Thymus (tissue), 11 donors: ENCODE measurements at regions not wholly inside any gene's neighbourhood (a gene's known extent, or its start where the extent isn't known, plus 50 kb on each side); places are given as distances from the start of the nearest gene placed in this dataset.

Experiments used
- DNase-seq, 9 donors: peaks; one replicate each; pipeline ENCODE4 v3.0.0-alpha.2; 2013; ENCODE audit warnings: low spot score in 9 of 9, low read depth in 6 of 9, missing footprints in 1 of 9
- H3K27ac ChIP-seq, 2 donors: one replicate each; pipeline ENCODE4 v1.5.1; 2013; ENCODE audit warnings: control low read depth in 1 of 2, low read depth in 1 of 2, low read length in 1 of 2, mild to moderate bottlenecking in 1 of 2, moderate library complexity in 1 of 2
- H3K27me3 ChIP-seq, 2 donors: one replicate each; pipeline ENCODE4 v1.5.1; 2013; ENCODE audit warnings: low read length in 1 of 2; ENCODE audit not compliant: control insufficient read depth in 2 of 2, insufficient read depth in 1 of 2
- H3K36me3 ChIP-seq, 2 donors: one replicate each; pipeline ENCODE4 v1.5.1; 2013; ENCODE audit warnings: low read length in 1 of 2, mild to moderate bottlenecking in 1 of 2, moderate library complexity in 1 of 2; ENCODE audit not compliant: control insufficient read depth in 2 of 2, insufficient read depth in 2 of 2
- H3K4me1 ChIP-seq, 2 donors: one replicate each; pipeline ENCODE4 v1.5.1; 2013; ENCODE audit warnings: low read length in 2 of 2; ENCODE audit not compliant: control insufficient read depth in 2 of 2, insufficient read depth in 2 of 2
- H3K4me3 ChIP-seq, 2 donors: one replicate each; pipeline ENCODE4 v1.5.1; 2013; ENCODE audit warnings: low read length in 2 of 2, control low read depth in 1 of 2, mild to moderate bottlenecking in 1 of 2
- H3K9me3 ChIP-seq, 2 donors: one replicate each; pipeline ENCODE4 v1.5.1; 2013; ENCODE audit warnings: low read length in 1 of 2, mild to moderate bottlenecking in 1 of 2; ENCODE audit not compliant: control insufficient read depth in 2 of 2, insufficient read depth in 1 of 2
- WGBS: extraction: QIAGEN DNeasy Blood & Tissue Kit; methylation state at CpG from one replicate; pipeline ENCODE4 v1.1.7; 2013; 5-methylcytosine and 5-hydroxymethylcytosine counted together
- donor health status: healthy.

- DNase-seq: no peak
- Histone ChIP-seq H3K9me3 (no peaks in the 10 kb centered on the region), H3K27ac (no peak overlapping the region), H3K27me3 (no peaks in the 10 kb centered on the region), H3K36me3 (no peaks in the 10 kb centered on the region), H3K4me1 (no peaks in the 10 kb centered on the region), H3K4me3 (no peak overlapping the region)
- 93% methylated on average over 6 of the region's 6 CpGs for WGBS
Measured at GRCh38 chr5:166865206-166865605, 1426.2 kb upstream of the WWC1 start.

GRCh38 chr5:166880456-166880855, 1411.0 kb upstream of the WWC1 start:
- no peaks in the 10 kb centered on the region for H3K4me1 ChIP-seq
- DNase-seq: no peak
- WGBS: 83% methylated on average over 9 of the region's 9 CpGs

GRCh38 chr5:166881802-166882201, 1409.6 kb upstream of the WWC1 start:
- no peak for DNase-seq

More at GRCh38 chr5:166880456-166880855, 1411.0 kb upstream of the WWC1 start:
- H3K36me3 ChIP-seq: no peaks in the 10 kb centered on the region
- no peaks in the 10 kb centered on the region for H3K27me3 ChIP-seq
- no peaks in the 10 kb centered on the region for H3K9me3 ChIP-seq
- no peak overlapping the region for H3K27ac ChIP-seq
- H3K4me3 ChIP-seq: no peak overlapping the region

GRCh38 chr5:166883016-166883415, 1408.4 kb upstream of the WWC1 start:
- Histone ChIP-seq H3K27me3 (no peaks in the 10 kb centered on the region), H3K9me3 (no peaks in the 10 kb centered on the region), H3K27ac (no peak overlapping the region), H3K4me1 (no peaks in the 10 kb centered on the region), H3K36me3 (no peaks in the 10 kb centered on the region), H3K4me3 (no peak overlapping the region)
- no peak for DNase-seq
- WGBS: 82% methylated on average over 4 of the region's 4 CpGs

More at GRCh38 chr5:166881802-166882201, 1409.6 kb upstream of the WWC1 start:
- 59% methylated on average over 8 of the region's 8 CpGs for WGBS
- no peak overlapping the region for H3K4me3 ChIP-seq
- H3K4me1 ChIP-seq: no peaks in the 10 kb centered on the region
- H3K27ac ChIP-seq: no peak overlapping the region
- H3K9me3 ChIP-seq: no peaks in the 10 kb centered on the region
- no peaks in the 10 kb centered on the region for H3K36me3 ChIP-seq
- H3K27me3 ChIP-seq: no peaks in the 10 kb centered on the region

- H3K36me3 ChIP-seq: no peaks in the 10 kb centered on the region
- no peaks in the 10 kb centered on the region for H3K4me1 ChIP-seq
- H3K27ac ChIP-seq: no peak overlapping the region
- DNase-seq: no peak
- no peaks in the 10 kb centered on the region for H3K27me3 ChIP-seq
- no peak overlapping the region for H3K4me3 ChIP-seq
- no peaks in the 10 kb centered on the region for H3K9me3 ChIP-seq
- WGBS: 84% methylated on average over 6 of the region's 6 CpGs
Measured at GRCh38 chr5:166898166-166898565, 1393.3 kb upstream of the WWC1 start.

GRCh38 chr5:166899343-166899742, 1392.1 kb upstream of the WWC1 start:
- Histone ChIP-seq H3K4me1 (no peaks in the 10 kb centered on the region), H3K4me3 (no peak overlapping the region), H3K27me3 (no peaks in the 10 kb centered on the region), H3K36me3 (no peaks in the 10 kb centered on the region), H3K9me3 (peaks cover 0 to 3% of the 10 kb centered on the region in 2 donors), H3K27ac (no peak overlapping the region)
- no peak for DNase-seq
- WGBS: 96% methylated on average over 5 of the region's 5 CpGs

GRCh38 chr5:166904571-166904970, 1386.9 kb upstream of the WWC1 start:
- H3K27ac ChIP-seq: no peak overlapping the region
- DNase-seq: no peak
- no peak overlapping the region for H3K4me3 ChIP-seq
- H3K4me1 ChIP-seq: no peaks in the 10 kb centered on the region
- H3K9me3 ChIP-seq: peaks cover 0 to 5% of the 10 kb centered on the region in 2 donors
- no peaks in the 10 kb centered on the region for H3K27me3 ChIP-seq
- 93% methylated on average over 7 of the region's 7 CpGs for WGBS
- H3K36me3 ChIP-seq: no peaks in the 10 kb centered on the region

GRCh38 chr5:166906991-166907713, 1384.3 kb upstream of the WWC1 start:
- Histone ChIP-seq H3K27ac (no peak overlapping the region), H3K36me3 (no peaks in the 10 kb centered on the region), H3K27me3 (no peaks in the 10 kb centered on the region), H3K9me3 (peaks cover 0 to 5% of the 10 kb centered on the region in 2 donors), H3K4me1 (no peaks in the 10 kb centered on the region), H3K4me3 (no peak overlapping the region)
- WGBS: 74% methylated on average over 6 of the region's 6 CpGs
- DNase-seq: no peak

GRCh38 chr5:166909040-166909439, 1382.4 kb upstream of the WWC1 start:
- Histone ChIP-seq H3K36me3 (no peaks in the 10 kb centered on the region), H3K27ac (no peak overlapping the region), H3K9me3 (peaks cover 0 to 5% of the 10 kb centered on the region in 2 donors), H3K4me1 (no peaks in the 10 kb centered on the region), H3K27me3 (no peaks in the 10 kb centered on the region), H3K4me3 (no peak overlapping the region)
- no peak for DNase-seq
